HG03060 (cell line): ENCODE measurements at regions not wholly inside any gene's neighbourhood (a gene's known extent, or its start where the extent isn't known, plus 50 kb on each side); places are given as distances from the start of the nearest gene placed in this dataset.

Experiments used
- ATAC-seq: cut with Tn5 transposase; IDR thresholded peaks from one replicate; pipeline ENCODE4 v1.9.1; 2021; ENCODE audit warnings: low read depth, moderate number of reproducible peaks; ENCODE audit not compliant: unreplicated experiment

GRCh38 chr11:112829971-112830654 is 131.1 kb upstream of the NCAM1 start:
- ATAC-seq, result no peak

DNA sequence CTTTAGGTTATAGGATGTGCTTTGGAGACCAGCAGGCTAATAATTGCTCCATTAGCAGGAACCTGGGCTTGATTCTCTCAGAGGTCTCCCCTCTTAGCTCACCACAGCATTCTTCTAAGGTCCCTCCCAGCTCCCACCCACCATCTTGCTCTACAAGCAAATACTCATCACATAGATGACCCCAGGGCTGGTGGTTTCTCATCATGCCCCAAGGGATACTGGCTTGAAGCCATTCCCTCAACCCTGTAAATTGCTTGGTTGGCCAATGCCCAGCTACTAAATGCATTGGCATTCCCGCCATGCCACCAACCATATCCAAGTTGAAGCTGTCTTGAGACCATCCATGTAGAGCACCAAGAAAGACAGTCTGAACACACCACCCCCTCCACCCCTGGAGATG is 130.2 kb upstream of the NCAM1 start:
- ATAC-seq, result no peak

GRCh38 chr11:112831969-112832766 is 129.1 kb upstream of the NCAM1 start:
- no peak for ATAC-seq

DNA sequence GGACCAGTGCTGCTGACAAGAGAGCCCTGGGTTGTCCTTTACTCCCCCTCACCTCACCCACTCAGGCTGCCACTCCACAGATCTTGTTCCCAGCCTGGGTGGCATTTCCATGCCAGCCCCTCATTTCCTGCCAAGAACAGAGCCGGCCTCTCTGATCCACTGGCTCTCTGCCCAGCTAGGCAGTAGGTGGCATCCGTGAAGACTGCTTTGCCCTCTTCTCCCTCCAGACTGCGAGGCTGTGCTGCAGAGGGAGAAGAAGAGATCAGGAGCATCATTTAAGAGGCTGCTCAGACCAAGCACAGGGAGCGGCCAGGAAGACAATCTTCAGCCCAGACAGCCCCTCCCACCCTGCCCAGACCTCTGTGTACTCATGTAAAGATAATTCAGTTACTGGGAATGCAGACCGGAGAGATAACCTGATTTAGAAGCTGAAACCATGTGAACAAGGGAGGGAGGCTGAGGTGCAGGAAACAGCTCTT is 126.9 kb upstream of the NCAM1 start:
- no peak for ATAC-seq

GRCh38 chr11:112835591-112836255 is 125.5 kb upstream of the NCAM1 start:
- no peak for ATAC-seq

- no peak for ATAC-seq
Measured at GRCh38 chr11:112836256-112836602, 125.0 kb upstream of the NCAM1 start.

GRCh38 chr11:112837162-112837826 is 123.9 kb upstream of the NCAM1 start:
- no peak for ATAC-seq

DNA sequence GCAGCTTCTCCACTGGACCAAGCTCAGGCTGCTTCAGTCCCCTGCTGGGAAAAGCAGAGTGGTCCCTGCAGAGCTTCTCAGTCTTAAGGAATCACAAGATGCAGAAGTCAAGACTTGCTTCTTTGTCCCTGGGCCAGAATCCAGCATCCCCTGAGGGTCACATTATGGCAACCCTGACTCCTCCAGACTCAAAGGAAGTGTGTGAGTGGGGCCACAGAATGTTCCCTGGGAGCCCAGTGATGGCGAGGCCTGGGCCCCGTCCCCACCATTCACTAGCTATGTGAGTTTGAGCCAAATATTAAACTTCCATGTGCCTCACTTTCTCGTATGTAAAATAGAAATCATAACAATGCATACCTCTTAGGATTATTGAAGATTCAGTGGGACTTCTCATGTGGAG is 122.2 kb upstream of the NCAM1 start:
- no peak for ATAC-seq

GRCh38 chr11:112841729-112842128 is 119.5 kb upstream of the NCAM1 start:
- no peak for ATAC-seq

DNA sequence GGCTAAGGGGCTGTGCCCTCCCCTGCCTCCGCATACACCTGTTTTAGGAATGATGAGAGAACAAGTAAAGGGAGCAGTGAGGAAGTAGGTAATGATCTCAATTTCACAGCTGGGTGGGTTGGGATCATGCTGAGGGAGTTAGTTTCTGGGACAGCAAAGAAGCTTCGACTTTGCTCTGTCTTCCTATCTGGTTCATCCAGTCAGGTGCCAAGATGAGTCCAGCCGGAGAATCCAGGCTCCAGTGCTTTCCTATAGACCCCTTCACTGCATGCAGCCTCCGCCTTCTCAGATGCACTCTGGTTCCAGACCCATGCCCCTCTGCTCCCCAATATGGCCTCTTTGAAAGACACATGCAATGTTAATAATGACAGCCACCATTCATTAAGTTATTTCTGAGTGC is 119.1 kb upstream of the NCAM1 start:
- ATAC-seq, result no peak

GRCh38 chr11:112844517-112844916 is 116.7 kb upstream of the NCAM1 start:
- ATAC-seq, result no peak

GRCh38 chr11:112847568-112847967 is 113.7 kb upstream of the NCAM1 start:
- no peak for ATAC-seq

DNA sequence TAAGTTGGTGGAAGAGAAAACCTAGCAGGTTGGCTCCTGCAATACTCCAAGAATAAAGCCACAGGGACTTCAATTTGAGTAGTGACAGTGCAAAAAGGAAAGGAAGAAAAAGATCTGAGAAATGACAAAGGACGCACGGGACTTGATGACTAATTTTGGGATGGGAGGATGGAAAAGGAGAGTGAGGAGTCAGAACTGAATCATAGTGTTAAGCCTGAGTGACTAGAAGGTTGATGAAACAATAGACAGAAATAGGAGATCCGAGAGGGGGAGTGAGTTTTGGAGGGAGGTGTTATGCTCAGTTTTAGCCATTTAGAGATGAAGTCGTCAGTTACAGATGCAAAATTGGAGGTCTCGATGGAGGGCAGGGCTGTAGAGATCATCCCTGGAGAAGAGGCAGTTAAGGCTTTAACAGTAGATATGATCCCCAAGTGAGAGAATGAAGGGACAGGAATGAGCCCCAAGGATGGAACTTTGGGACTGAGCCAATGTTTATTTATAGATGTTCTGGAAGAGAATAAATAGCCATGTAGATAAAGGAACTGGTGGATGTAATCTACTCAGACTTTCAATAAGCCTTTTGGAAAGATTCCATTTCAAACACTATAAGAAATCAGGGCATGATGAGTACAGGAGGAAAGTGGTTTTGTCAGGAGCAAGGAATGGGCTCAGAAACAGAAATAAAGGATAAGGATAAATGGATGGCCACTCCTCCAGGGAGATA is 108.9 kb upstream of the NCAM1 start:
- ATAC-seq, result no peak

GRCh38 chr11:112856133-112856532 is 105.1 kb upstream of the NCAM1 start:
- ATAC-seq, result no peak

- ATAC-seq, result no peak
Measured at GRCh38 chr11:112856591-112856990, 104.6 kb upstream of the NCAM1 start.

GRCh38 chr11:112858289-112859023 is 102.8 kb upstream of the NCAM1 start:
- ATAC-seq, result no peak

GRCh38 chr11:112859787-112860186 is 101.4 kb upstream of the NCAM1 start:
- ATAC-seq, result no peak

- no peak for ATAC-seq
Measured at GRCh38 chr11:112861356-112861755, 99.9 kb upstream of the NCAM1 start.

- no peak for ATAC-seq
Measured at GRCh38 chr11:112863305-112863704, 97.9 kb upstream of the NCAM1 start.

DNA sequence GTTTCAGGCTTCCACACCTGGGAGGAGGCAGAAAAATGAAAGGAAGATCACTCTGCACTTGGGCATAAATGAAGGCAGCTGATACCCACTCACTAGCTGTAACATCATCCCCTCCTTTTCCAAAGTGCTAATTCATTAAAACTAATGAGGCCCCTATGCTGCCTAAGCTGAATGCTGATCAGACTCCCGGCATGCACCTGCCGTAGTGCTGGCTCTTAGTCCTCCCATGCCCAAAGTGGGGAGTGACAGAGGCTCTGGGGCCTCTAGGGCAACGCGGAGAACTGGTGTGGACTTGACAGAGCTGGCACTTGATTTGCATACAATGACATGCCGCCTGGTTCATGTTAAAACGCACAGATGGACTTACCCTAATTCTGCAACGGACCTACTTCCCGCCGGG is 96.5 kb upstream of the NCAM1 start:
- no peak for ATAC-seq
